ENCODE measurements at regions not wholly inside any gene's neighbourhood (a gene's known extent, or its start where the extent isn't known, plus 50 kb on each side); places are given as distances from the start of the nearest gene placed in this dataset.

DNA sequence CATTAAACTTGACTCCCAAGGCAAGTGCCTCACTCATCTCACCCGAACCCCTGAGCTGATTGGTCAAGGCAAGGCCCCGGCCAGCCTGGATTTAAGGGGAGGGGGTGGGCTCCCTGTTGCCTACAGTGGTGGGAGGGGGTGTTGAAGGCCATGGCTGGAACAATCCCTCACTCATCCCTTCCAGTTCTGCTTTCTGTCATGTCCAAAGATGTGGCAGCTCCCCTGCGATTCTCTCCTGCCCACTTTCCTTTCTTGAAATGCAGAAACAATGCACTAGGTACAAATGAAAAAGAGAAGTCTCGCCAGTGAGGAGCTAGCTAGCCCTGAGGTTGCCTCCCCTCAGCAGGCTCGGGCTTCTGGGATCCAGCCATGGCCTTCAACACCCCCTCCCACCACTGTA, 240.9 kb downstream of the SYK start:
- Histone ChIP-seq H3K9ac (ENCODE audit: insufficient read length) (no peak overlapping the region), H3K27ac (no peak overlapping the region), H3K4me3 (no peak overlapping the region), H3K9me3 (ENCODE audit: low read depth, low read length) (no peaks in the 10 kb centered on the region), H3K36me3 (ENCODE audit: insufficient read depth, low read length) (no peaks in the 10 kb centered on the region)
- DNase-seq (ENCODE audit: low read depth, low spot score): no peak
- no peak for TF ChIP-seq FOXP2 (optimal IDR thresholded peaks at IDR 0.05; ENCODE audit: control extremely low read depth, extremely low read length, insufficient read depth)
- TF ChIP-seq POLR2AphosphoS5 (IDR thresholded peaks at IDR 0.05; ENCODE audit: borderline replicate concordance, low read depth, low read length): no peak
- no peak for TF ChIP-seq EZH2 (IDR thresholded peaks at IDR 0.05)

DNA sequence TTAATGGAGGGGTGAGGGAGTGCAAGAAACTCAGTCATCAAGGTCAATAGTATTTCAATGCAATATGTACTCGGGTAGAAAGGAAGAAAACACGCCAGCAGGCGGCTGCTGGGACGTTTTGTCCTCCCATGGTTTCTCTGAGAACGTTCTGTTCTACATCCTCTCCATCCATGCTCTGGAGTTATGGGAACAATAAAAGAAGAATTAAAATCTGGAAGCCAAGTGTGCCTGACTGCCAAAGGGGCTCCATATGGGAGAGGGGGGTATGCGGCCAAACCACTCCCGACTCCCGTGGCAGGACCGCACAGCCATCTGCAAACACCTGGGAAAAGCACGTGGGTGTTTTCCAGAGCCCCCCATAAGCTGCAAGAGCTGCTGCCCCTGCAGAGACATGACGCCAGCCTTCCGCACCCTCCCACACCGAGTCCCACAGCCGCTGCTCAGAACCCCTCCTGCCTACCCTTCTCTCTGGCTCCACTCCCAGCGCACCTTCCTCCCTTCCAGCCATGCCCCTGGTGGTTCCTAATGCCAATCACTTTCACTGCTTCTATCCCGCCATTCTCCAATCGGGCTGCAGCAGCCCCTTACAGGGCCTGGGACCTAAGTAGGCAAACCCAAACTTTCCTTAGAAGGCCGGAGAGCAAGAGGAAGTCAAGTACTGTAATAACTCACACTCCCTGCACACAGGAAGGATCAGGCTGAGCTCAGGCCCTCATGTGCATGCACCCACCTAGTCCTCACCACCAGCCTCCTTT, 241.6 kb downstream of the SYK start:
- Histone ChIP-seq H3K4me3 (no peak overlapping the region), H3K36me3 (ENCODE audit: insufficient read depth, low read length) (no peaks in the 10 kb centered on the region), H3K9me3 (ENCODE audit: low read depth, low read length) (no peaks in the 10 kb centered on the region), H3K27ac (no peak overlapping the region), H3K9ac (ENCODE audit: insufficient read length) (no peak overlapping the region)
- no peak for TF ChIP-seq POLR2AphosphoS5 (IDR thresholded peaks at IDR 0.05; ENCODE audit: borderline replicate concordance, low read depth, low read length)
- TF ChIP-seq FOXP2 (optimal IDR thresholded peaks at IDR 0.05; ENCODE audit: control extremely low read depth, extremely low read length, insufficient read depth): no peak
- no peak for TF ChIP-seq EZH2 (IDR thresholded peaks at IDR 0.05)
- no peak for DNase-seq (ENCODE audit: low read depth, low spot score)

DNA sequence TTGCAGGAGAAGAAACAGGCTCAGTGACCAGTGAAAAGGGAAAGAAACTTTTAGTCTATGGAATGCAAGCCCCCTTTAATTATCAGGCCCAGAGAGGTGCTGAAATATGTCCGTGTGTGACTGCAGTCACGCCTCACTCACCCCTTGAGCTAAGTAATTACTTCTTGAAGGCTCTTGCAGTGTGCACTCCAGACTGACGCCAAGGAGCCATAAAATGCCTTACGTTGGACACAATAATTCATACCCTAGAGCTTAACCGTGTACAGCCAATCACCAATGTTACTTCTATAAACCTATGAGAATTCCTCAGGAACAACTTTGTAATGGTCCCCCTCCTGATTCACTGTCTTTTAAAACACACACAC, 242.2 kb downstream of the SYK start:
- Histone ChIP-seq H3K36me3 (ENCODE audit: insufficient read depth, low read length) (no peaks in the 10 kb centered on the region), H3K9ac (ENCODE audit: insufficient read length) (no peak overlapping the region), H3K4me3 (no peak overlapping the region), H3K27ac (no peak overlapping the region), H3K9me3 (ENCODE audit: low read depth, low read length) (no peaks in the 10 kb centered on the region)
- DNase-seq (ENCODE audit: low read depth, low spot score): no peak
- TF ChIP-seq EZH2 (IDR thresholded peaks at IDR 0.05) (no peak), FOXP2 (optimal IDR thresholded peaks at IDR 0.05; ENCODE audit: control extremely low read depth, extremely low read length, insufficient read depth) (no peak), POLR2AphosphoS5 (IDR thresholded peaks at IDR 0.05; ENCODE audit: borderline replicate concordance, low read depth, low read length) (no peak)

DNA sequence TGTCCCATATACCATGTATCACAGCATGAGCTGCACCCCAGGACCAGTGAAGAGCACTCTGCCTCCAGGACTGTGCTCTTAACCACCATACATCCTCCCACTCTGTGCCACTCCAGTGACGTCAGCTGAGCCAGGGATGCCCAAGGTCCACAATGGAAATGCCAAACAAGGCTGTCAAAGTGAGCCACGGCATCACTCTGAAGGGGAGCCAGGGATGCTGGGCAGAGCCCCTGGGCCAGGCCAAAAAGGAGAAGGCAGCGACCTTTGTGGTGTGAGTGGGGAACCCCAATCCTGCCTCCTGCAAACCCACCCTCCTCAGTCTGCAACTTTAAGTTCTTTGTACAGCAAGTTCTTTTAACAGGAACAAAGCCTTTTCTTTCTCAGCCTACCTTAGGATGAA, 242.7 kb downstream of the SYK start:
- TF ChIP-seq EZH2 (IDR thresholded peaks at IDR 0.05) (no peak), FOXP2 (optimal IDR thresholded peaks at IDR 0.05; ENCODE audit: control extremely low read depth, extremely low read length, insufficient read depth) (no peak), POLR2AphosphoS5 (IDR thresholded peaks at IDR 0.05; ENCODE audit: borderline replicate concordance, low read depth, low read length) (no peak)
- no peak for DNase-seq (ENCODE audit: low read depth, low spot score)
- H3K9me3 ChIP-seq (ENCODE audit: low read depth, low read length): no peaks in the 10 kb centered on the region
- no peaks in the 10 kb centered on the region for H3K36me3 ChIP-seq (ENCODE audit: insufficient read depth, low read length)
- no peak overlapping the region for H3K9ac ChIP-seq (ENCODE audit: insufficient read length)
- H3K4me3 ChIP-seq: no peak overlapping the region
- no peak overlapping the region for H3K27ac ChIP-seq

DNA sequence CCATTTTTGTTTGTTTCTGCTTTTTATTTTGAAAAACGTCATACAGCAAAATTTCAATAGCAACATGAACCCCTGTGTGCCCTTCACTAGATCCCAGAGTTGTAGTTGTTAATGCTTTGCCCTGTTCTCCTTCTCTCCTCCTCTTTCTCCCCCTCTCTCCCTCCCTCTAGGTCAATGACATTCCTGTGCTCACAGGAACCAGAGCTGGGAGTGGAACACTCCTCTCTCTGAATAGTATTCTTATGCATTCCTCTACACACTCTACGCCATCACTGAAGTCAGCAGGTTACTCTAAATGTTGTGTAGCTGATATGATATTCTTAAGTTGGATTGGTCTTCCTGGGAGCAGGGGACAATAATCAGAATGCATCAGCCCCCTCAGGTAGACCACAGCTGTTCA, 243.4 kb downstream of the SYK start:
- TF ChIP-seq EZH2 (IDR thresholded peaks at IDR 0.05) (no peak), POLR2AphosphoS5 (IDR thresholded peaks at IDR 0.05; ENCODE audit: borderline replicate concordance, low read depth, low read length) (no peak), FOXP2 (optimal IDR thresholded peaks at IDR 0.05; ENCODE audit: control extremely low read depth, extremely low read length, insufficient read depth) (no peak)
- Histone ChIP-seq H3K9ac (ENCODE audit: insufficient read length) (no peak overlapping the region), H3K9me3 (ENCODE audit: low read depth, low read length) (no peaks in the 10 kb centered on the region), H3K27ac (no peak overlapping the region), H3K4me3 (no peak overlapping the region), H3K36me3 (ENCODE audit: insufficient read depth, low read length) (no peaks in the 10 kb centered on the region)
- no peak for DNase-seq (ENCODE audit: low read depth, low spot score)

DNA sequence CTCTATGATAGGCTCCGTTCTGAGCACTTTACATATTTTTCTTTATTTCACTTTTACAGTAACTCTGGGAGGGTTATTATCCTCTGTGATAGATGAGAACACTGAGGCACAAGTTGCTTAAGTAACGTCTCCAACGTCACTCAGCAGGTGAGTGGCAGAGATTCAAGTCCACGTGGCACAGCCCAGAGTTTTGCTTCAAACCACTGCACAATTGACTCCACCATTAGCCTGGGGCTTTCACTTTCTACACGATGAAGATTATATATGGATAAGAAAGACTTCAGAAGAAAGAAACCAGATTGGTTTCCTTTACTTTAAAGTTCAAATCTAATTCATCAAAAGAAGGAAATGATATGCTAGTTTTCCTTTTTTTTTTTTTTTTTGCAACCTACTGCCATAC, 245.9 kb downstream of the SYK start:
- no peak for DNase-seq (ENCODE audit: low read depth, low spot score)
- H3K4me3 ChIP-seq: no peak overlapping the region

DNA sequence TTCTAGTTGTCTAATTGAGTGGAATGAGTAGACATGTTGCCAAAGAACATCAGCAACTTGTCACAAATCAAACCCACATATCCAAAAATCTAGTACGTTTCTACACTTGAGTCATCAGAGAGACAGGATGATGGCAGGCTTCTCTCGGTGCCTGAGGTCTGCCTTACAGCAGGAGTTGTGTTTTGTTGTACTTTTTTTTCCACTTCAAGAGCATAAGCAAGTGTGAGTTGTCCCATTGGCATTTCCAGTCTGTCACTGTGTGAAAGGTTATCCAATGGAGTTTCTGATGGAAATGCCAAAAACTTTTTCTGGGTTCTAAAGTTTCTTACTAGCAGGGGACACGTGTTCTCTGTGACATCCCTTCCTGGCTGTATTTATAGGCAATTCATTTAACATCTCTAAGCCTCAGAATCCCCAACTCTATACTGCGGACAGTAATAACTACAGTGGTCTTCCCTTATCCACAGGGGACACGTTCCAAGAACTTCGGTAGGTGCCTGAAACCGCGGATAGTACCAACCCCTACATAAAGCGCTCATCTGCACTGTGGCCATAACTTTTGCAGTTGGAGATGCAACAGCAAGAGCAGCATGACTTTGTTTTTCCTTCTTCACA, 246.5 kb downstream of the SYK start:
- Histone ChIP-seq H3K36me3 (ENCODE audit: insufficient read depth, low read length) (no peaks in the 10 kb centered on the region), H3K27ac (no peak overlapping the region), H3K4me3 (no peak overlapping the region), H3K9ac (ENCODE audit: insufficient read length) (no peak overlapping the region), H3K9me3 (ENCODE audit: low read depth, low read length) (no peaks in the 10 kb centered on the region)
- no peak for TF ChIP-seq FOXP2 (optimal IDR thresholded peaks at IDR 0.05; ENCODE audit: control extremely low read depth, extremely low read length, insufficient read depth)
- no peak for DNase-seq (ENCODE audit: low read depth, low spot score)

More for the DNA sequence above, 245.9 kb downstream of the SYK start:
- no peak overlapping the region for H3K27ac ChIP-seq
- TF ChIP-seq EZH2 (IDR thresholded peaks at IDR 0.05) (no peak), FOXP2 (optimal IDR thresholded peaks at IDR 0.05; ENCODE audit: control extremely low read depth, extremely low read length, insufficient read depth) (no peak)
- H3K9ac ChIP-seq (ENCODE audit: insufficient read length): no peak overlapping the region
- H3K36me3 ChIP-seq (ENCODE audit: insufficient read depth, low read length): no peaks in the 10 kb centered on the region
- no peaks in the 10 kb centered on the region for H3K9me3 ChIP-seq (ENCODE audit: low read depth, low read length)

DNA sequence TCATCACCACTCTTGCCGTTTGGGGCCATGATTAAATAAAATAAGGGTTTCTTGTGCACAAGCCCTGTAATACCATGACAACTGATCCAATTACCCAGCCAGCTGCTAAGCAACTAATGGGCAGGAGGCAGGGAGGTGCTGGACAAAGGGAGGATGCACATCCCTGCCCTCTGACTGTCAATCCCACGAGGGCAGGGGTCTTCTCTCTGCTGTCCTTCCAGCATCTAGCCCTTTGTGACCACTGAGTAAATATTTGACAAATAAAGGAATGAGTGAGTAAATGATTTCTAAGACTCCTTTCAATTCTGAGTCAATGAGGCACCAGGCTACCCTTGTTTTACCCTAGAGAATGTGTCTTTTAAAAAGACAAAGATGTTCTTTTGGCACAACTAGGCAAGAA, 247.1 kb downstream of the SYK start:
- no peak for DNase-seq (ENCODE audit: low read depth, low spot score)
- H3K27ac ChIP-seq: no peak overlapping the region

DNA sequence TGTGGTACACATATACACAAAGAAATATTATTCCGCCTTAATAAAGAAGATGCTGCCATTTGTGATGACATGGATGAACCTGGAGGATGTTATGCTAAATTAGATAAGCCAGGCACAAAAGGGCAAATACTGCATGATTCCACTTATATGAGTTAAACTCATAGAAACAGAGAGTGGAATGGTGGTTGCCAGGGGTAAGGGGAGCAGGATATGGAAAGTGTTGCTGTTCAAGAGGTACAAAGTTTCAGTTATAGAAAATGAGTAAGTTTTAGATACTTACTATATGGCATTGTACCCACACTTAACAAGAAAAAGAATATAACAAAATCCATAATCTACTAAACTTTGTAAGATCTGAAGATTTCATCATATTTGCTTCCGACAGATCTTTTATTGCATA, 252.2 kb downstream of the SYK start:
- Histone ChIP-seq H3K27ac (no peak overlapping the region), H3K4me3 (no peak overlapping the region), H3K36me3 (ENCODE audit: insufficient read depth, low read length) (no peaks in the 10 kb centered on the region), H3K9me3 (ENCODE audit: low read depth, low read length) (no peaks in the 10 kb centered on the region), H3K9ac (ENCODE audit: insufficient read length) (no peak overlapping the region)
- no peak for TF ChIP-seq EZH2 (IDR thresholded peaks at IDR 0.05)
- DNase-seq (ENCODE audit: low read depth, low spot score): no peak

More for the DNA sequence above, 247.1 kb downstream of the SYK start:
- no peaks in the 10 kb centered on the region for H3K36me3 ChIP-seq (ENCODE audit: insufficient read depth, low read length)
- no peak overlapping the region for H3K9ac ChIP-seq (ENCODE audit: insufficient read length)
- no peaks in the 10 kb centered on the region for H3K9me3 ChIP-seq (ENCODE audit: low read depth, low read length)
- H3K4me3 ChIP-seq: no peak overlapping the region
- TF ChIP-seq FOXP2 (optimal IDR thresholded peaks at IDR 0.05; ENCODE audit: control extremely low read depth, extremely low read length, insufficient read depth): no peak
- no peak for TF ChIP-seq POLR2AphosphoS5 (IDR thresholded peaks at IDR 0.05; ENCODE audit: borderline replicate concordance, low read depth, low read length)
- TF ChIP-seq EZH2 (IDR thresholded peaks at IDR 0.05): no peak
